ENCODE measurements at regions not wholly inside any gene's neighbourhood (a gene's known extent, or its start where the extent isn't known, plus 50 kb on each side); places are given as distances from the start of the nearest gene placed in this dataset.
A peak's percentile ranks its signal among the peaks of the same experiment; 100 is the strongest.
"Not testable (repeated sequence)": the region's sequence is repeated elsewhere in the genome, so short reads cannot be mapped to it uniquely, and the experiment has no call there.

DNA sequence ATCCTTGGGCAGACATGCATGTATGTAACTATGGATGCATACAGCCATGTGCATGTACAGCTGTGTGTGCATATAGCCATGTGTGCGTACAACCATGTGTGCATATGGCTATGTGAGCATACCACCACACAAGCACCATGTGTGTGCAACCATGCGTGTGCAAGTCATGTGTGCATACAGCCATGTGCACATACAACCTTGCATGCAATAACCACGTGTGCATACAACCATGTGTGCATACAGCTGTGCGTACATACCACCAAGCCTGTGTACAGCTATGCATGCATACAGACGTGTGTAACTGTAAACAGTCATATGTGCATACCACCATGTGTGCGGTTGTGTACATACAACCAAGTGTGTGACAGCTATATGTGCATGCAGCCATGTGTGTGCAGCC, 186.4 kb downstream of the LAT start:
- in situ Hi-C loops (cut with MboI; ENCODE audit: low sequenced_read_pairs); DNase-seq; H3K4ac ChIP-seq (ENCODE audit: low read depth, low read length); H2BK5ac ChIP-seq (ENCODE audit: low read depth, low read length, poor library complexity, severe bottlenecking); H4K91ac ChIP-seq (ENCODE audit: insufficient read depth, low read depth, low read length); H4K20me1 ChIP-seq (ENCODE audit: insufficient read depth, low read length); BruUV-seq (replicated peaks); H3K79me1 ChIP-seq (ENCODE audit: low read depth in 1 of 2, low read length in 2 of 2); H2BK20ac ChIP-seq (ENCODE audit: low read depth, low read length); H3K9me3 ChIP-seq (ENCODE audit: control insufficient read depth, insufficient read depth, low read length); intact Hi-C loops (cut with micrococcal nuclease); H3K9ac ChIP-seq (ENCODE audit: low read depth, low read length); H3K4me3 ChIP-seq (ENCODE audit: insufficient read depth, low read depth, low read length); dilution Hi-C loops (cut with HindIII; ENCODE audit: low sequenced_read_pairs, unreplicated experiment); H3K36me3 ChIP-seq (ENCODE audit: control insufficient read depth, insufficient read depth, low read length); H3K14ac ChIP-seq (replicated peaks; ENCODE audit: low read depth, low read length); H3K56ac ChIP-seq (ENCODE audit: extremely low read depth, insufficient read depth, low read length); ATAC-seq (ENCODE audit: low read depth); H2BK120ac ChIP-seq (ENCODE audit: low read depth, low read length); H3K4me2 ChIP-seq (ENCODE audit: low read depth, low read length); H3K18ac ChIP-seq (ENCODE audit: low read depth, low read length); H4K5ac ChIP-seq (ENCODE audit: low read depth, low read length); CTCF ChIA-PET; H2AK9ac ChIP-seq (replicated peaks; ENCODE audit: low read depth, low read length, poor library complexity); POLR2A ChIA-PET (ENCODE audit: unreplicated experiment); H3K27me3 ChIP-seq (ENCODE audit: control insufficient read depth, insufficient read depth, low read length); H3K27ac ChIP-seq (ENCODE audit: insufficient read depth, low read length); H3K23ac ChIP-seq (ENCODE audit: low read depth, low read length); H2AFZ ChIP-seq (replicated peaks; ENCODE audit: low read length, poor library complexity); H3K9me1 ChIP-seq (ENCODE audit: insufficient read depth, low read length): not testable (repeated sequence)
- Histone ChIP-seq H3K4me1 (ENCODE audit: control insufficient read depth, insufficient read depth, low read length) (peaks cover 12% of the 10 kb centered on the region), H2AK5ac (ENCODE audit: low read depth, low read length) (peak overlapping the region; percentile 78; the same call in 1 of the 2 replicates), H2BK15ac (ENCODE audit: low read depth, low read length) (peak overlapping the region; percentile 50; the same call in 1 of the 3 replicates), H4K8ac (ENCODE audit: low read depth in 2 of 2, low read length in 2 of 2) (peak overlapping the region in 1 of 2 experiments; percentile 55; a peak in 1 of 4 replicates)
- 94% methylated on average over 5 of the region's 6 CpGs; no CpG with 5 or more reads in 1 of the 2 experiments for WGBS, 2 experiments (ENCODE audit: extremely low coverage in 2 of 2, insufficient read length in 1 of 2)

DNA sequence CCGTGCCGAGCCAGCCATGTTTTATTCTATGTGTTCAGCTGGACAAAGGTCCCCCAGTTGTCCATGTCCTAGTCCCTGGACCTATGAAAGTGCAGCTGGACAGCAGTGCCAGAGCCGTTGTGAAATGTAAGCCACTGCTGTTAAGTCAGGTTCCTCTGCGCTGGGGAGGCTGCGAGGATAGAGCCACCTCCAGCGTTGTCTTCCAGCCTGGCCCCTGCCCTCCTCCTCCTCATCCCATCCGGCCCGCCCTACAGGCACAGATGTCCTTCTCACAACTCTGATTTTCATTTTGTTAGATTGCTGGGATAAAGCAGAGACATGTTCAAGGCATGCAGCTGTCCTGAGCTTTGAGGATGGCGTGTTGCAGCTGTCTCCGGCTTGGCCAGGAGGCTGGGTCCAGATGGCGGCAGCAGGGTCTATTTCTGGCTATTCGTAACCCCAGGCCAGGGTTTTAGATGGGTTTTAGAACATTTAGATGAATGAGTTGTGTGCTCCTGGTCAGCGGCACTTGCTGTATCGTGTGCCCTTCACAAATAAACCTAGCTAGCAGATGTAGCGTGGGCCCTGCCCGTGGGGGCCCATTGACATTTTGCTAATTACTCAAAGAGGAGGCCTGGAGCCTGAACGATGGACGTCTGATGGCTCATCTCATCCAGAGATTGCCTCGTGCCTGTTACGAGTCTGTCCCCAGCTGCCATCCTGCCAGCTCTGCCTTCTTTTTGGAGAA, 185.7 kb downstream of the LAT start:
- H3K4me3 ChIP-seq (ENCODE audit: insufficient read depth, low read depth, low read length); H4K20me1 ChIP-seq (ENCODE audit: insufficient read depth, low read length); H2BK15ac ChIP-seq (ENCODE audit: low read depth, low read length); H3K56ac ChIP-seq (ENCODE audit: extremely low read depth, insufficient read depth, low read length); H3K36me3 ChIP-seq (ENCODE audit: control insufficient read depth, insufficient read depth, low read length); POLR2A ChIA-PET (ENCODE audit: unreplicated experiment); H3K23ac ChIP-seq (ENCODE audit: low read depth, low read length); H3K9me1 ChIP-seq (ENCODE audit: insufficient read depth, low read length); H3K4me2 ChIP-seq (ENCODE audit: low read depth, low read length); H2AK9ac ChIP-seq (replicated peaks; ENCODE audit: low read depth, low read length, poor library complexity); H3K79me1 ChIP-seq (ENCODE audit: low read depth in 1 of 2, low read length in 2 of 2); BruUV-seq (replicated peaks); dilution Hi-C loops (cut with HindIII; ENCODE audit: low sequenced_read_pairs, unreplicated experiment); in situ Hi-C loops (cut with MboI; ENCODE audit: low sequenced_read_pairs); H3K14ac ChIP-seq (replicated peaks; ENCODE audit: low read depth, low read length); H3K27me3 ChIP-seq (ENCODE audit: control insufficient read depth, insufficient read depth, low read length); H3K9me3 ChIP-seq (ENCODE audit: control insufficient read depth, insufficient read depth, low read length); intact Hi-C loops (cut with micrococcal nuclease); ATAC-seq (ENCODE audit: low read depth); DNase-seq; H3K9ac ChIP-seq (ENCODE audit: low read depth, low read length): not testable (repeated sequence)
- peak overlapping the region; percentile 93 for H2AK5ac ChIP-seq (ENCODE audit: low read depth, low read length)
- H2AFZ ChIP-seq (replicated peaks; ENCODE audit: low read length, poor library complexity), result peak overlapping the region; percentile 43
- H3K4me1 ChIP-seq (ENCODE audit: control insufficient read depth, insufficient read depth, low read length), result peaks cover 12% of the 10 kb centered on the region
- H2BK5ac ChIP-seq (ENCODE audit: low read depth, low read length, poor library complexity, severe bottlenecking), result peak overlapping the region; percentile 1
- peak overlapping the region in 1 of 2 experiments; percentile 35; a peak in 3 of 4 replicates for H4K8ac ChIP-seq (ENCODE audit: low read depth in 2 of 2, low read length in 2 of 2)
- H4K5ac ChIP-seq (ENCODE audit: low read depth, low read length), result peak overlapping the region; percentile 66
- peak overlapping the region; percentile 81; the same call in 1 of the 2 replicates for H3K27ac ChIP-seq (ENCODE audit: insufficient read depth, low read length)
- H2BK120ac ChIP-seq (ENCODE audit: low read depth, low read length), result peak overlapping the region; percentile 32; the same call in 1 of the 2 replicates
- peak overlapping the region; percentile 55; the same call in 1 of the 2 replicates for H2BK20ac ChIP-seq (ENCODE audit: low read depth, low read length)
- H4K91ac ChIP-seq (ENCODE audit: insufficient read depth, low read depth, low read length), result peak overlapping the region; percentile 83
- peak overlapping the region; percentile 92 for H3K18ac ChIP-seq (ENCODE audit: low read depth, low read length)
- peak overlapping the region; percentile 60 for H3K4ac ChIP-seq (ENCODE audit: low read depth, low read length)
- CTCF ChIA-PET, result interaction anchor here (0.7 kb wide), 1 partner anchor 14 kb away, joined by 3 read pairs; no protein-coding TSS in a partner anchor
- WGBS, 2 experiments (ENCODE audit: extremely low coverage in 2 of 2, insufficient read length in 1 of 2), result 55% methylated on average over 10 of the region's 20 CpGs; no CpG with 5 or more reads in 1 of the 2 experiments

Measured in IMR-90 (cell line).